ENCODE measurements at regions not wholly inside any gene's neighbourhood (a gene's known extent, or its start where the extent isn't known, plus 50 kb on each side); places are given as distances from the start of the nearest gene placed in this dataset.
"Not testable (repeated sequence)": the region's sequence is repeated elsewhere in the genome, so short reads cannot be mapped to it uniquely, and the experiment has no call there.

GRCh38 chr12:59294221-59294620 is 301.6 kb upstream of the SLC16A7 start:
- no peak for TF ChIP-seq CTCF (IDR thresholded peaks at IDR 0.05; ENCODE audit: extremely low read depth, insufficient read depth, missing control alignments)
- no peak for DNase-seq (ENCODE audit: low spot score)
- in situ Hi-C loops (cut with MboI; ENCODE audit: low pct_unique_long_range_greater_than_20kb, low sequenced_read_pairs, unreplicated experiment), result no loop called here

GRCh38 chr12:59282999-59283398 is 312.8 kb upstream of the SLC16A7 start:
- DNase-seq (ENCODE audit: low spot score), result no peak
- no peak for TF ChIP-seq CTCF (IDR thresholded peaks at IDR 0.05; ENCODE audit: extremely low read depth, insufficient read depth, missing control alignments)
- in situ Hi-C loops (cut with MboI; ENCODE audit: low pct_unique_long_range_greater_than_20kb, low sequenced_read_pairs, unreplicated experiment), result no loop called here

- in situ Hi-C loops (cut with MboI; ENCODE audit: low pct_unique_long_range_greater_than_20kb, low sequenced_read_pairs, unreplicated experiment); DNase-seq (ENCODE audit: low spot score): not testable (repeated sequence)
Measured at GRCh38 chr12:59273561-59273960, 322.3 kb upstream of the SLC16A7 start.

- no peak for DNase-seq (ENCODE audit: low spot score)
- in situ Hi-C loops (cut with MboI; ENCODE audit: low pct_unique_long_range_greater_than_20kb, low sequenced_read_pairs, unreplicated experiment), result no loop called here
Measured at GRCh38 chr12:59268295-59268809, 327.5 kb upstream of the SLC16A7 start.

GRCh38 chr12:59260202-59260601 is 335.6 kb upstream of the SLC16A7 start:
- no peak for TF ChIP-seq CTCF (IDR thresholded peaks at IDR 0.05; ENCODE audit: extremely low read depth, insufficient read depth, missing control alignments)

More at GRCh38 chr12:59268295-59268809, 327.5 kb upstream of the SLC16A7 start:
- no peak for TF ChIP-seq CTCF (IDR thresholded peaks at IDR 0.05; ENCODE audit: extremely low read depth, insufficient read depth, missing control alignments)

GRCh38 chr12:59252731-59253130 is 332.4 kb upstream of the LRIG3 start:
- DNase-seq (ENCODE audit: low spot score), result no peak
- TF ChIP-seq CTCF (IDR thresholded peaks at IDR 0.05; ENCODE audit: extremely low read depth, insufficient read depth, missing control alignments), result no peak
- in situ Hi-C loops (cut with MboI; ENCODE audit: low pct_unique_long_range_greater_than_20kb, low sequenced_read_pairs, unreplicated experiment), result no loop called here

More at GRCh38 chr12:59260202-59260601, 335.6 kb upstream of the SLC16A7 start:
- in situ Hi-C loops (cut with MboI; ENCODE audit: low pct_unique_long_range_greater_than_20kb, low sequenced_read_pairs, unreplicated experiment), result no loop called here
- DNase-seq (ENCODE audit: low spot score), result no peak

- DNase-seq (ENCODE audit: low spot score), result no peak
- in situ Hi-C loops (cut with MboI; ENCODE audit: low pct_unique_long_range_greater_than_20kb, low sequenced_read_pairs, unreplicated experiment), result no loop called here
- no peak for TF ChIP-seq CTCF (IDR thresholded peaks at IDR 0.05; ENCODE audit: extremely low read depth, insufficient read depth, missing control alignments)
Measured at GRCh38 chr12:59250766-59251165, 330.5 kb upstream of the LRIG3 start.

Data from GM13977 (cell line).